ENCODE measurements at regions not wholly inside any gene's neighbourhood (a gene's known extent, or its start where the extent isn't known, plus 50 kb on each side); places are given as distances from the start of the nearest gene placed in this dataset.
A peak's percentile ranks its signal among the peaks of the same experiment; 100 is the strongest.
"Not testable (repeated sequence)": the region's sequence is repeated elsewhere in the genome, so short reads cannot be mapped to it uniquely, and the experiment has no call there.

- Mint-ChIP-seq H3K27me3 (no peaks in the 10 kb centered on the region), H3K4me1 (no peaks in the 10 kb centered on the region), H3K9me3 (peaks cover 0 to 16% (median 2%) of the 10 kb centered on the region in 7 donors), H3K27ac (no peak overlapping the region), H3K4me3 (no peak overlapping the region), H3K36me3 (no peaks in the 10 kb centered on the region)
- peaks cover 0 to 4% of the 10 kb centered on the region in 2 experiments for H3K9me3 ChIP-seq (ENCODE audit: control insufficient read depth in 2 of 2, low read length in 2 of 2)
- H3K27me3 ChIP-seq (ENCODE audit: control insufficient read depth, insufficient read depth, low read length): no peaks in the 10 kb centered on the region
- ATAC-seq (ENCODE audit: low read depth in 2 of 2): no peak
- H3K4me1 ChIP-seq (ENCODE audit: control insufficient read depth, insufficient read depth, low read length, poor library complexity, severe bottlenecking): no peaks in the 10 kb centered on the region
- no peak for DNase-seq
- no peak overlapping the region for H3K27ac ChIP-seq (ENCODE audit: insufficient read depth, low read length, poor library complexity, severe bottlenecking)
- no peaks in the 10 kb centered on the region for H3K36me3 ChIP-seq (ENCODE audit: control insufficient read depth, insufficient read depth, low read length)
- no peak overlapping the region for H3K4me3 ChIP-seq (ENCODE audit: low read depth, low read length)
These were observed 124.8 kb downstream of the TPBG start for GRCh38 chr6:82488403-82488802.

- no peak overlapping the region for H3K4me3 ChIP-seq (ENCODE audit: low read depth, low read length)
- no peak for DNase-seq
- no peaks in the 10 kb centered on the region for H3K27me3 ChIP-seq (ENCODE audit: control insufficient read depth, insufficient read depth, low read length)
- no peaks in the 10 kb centered on the region for H3K36me3 ChIP-seq (ENCODE audit: control insufficient read depth, insufficient read depth, low read length)
- Mint-ChIP-seq H3K4me3 (no peak overlapping the region), H3K36me3 (no peaks in the 10 kb centered on the region), H3K9me3 (peaks cover 0 to 5% (median 1%) of the 10 kb centered on the region in 7 donors), H3K27me3 (no peaks in the 10 kb centered on the region), H3K4me1 (no peaks in the 10 kb centered on the region), H3K27ac (no peak overlapping the region)
- peaks cover 0 to 2% of the 10 kb centered on the region in 2 experiments for H3K9me3 ChIP-seq (ENCODE audit: control insufficient read depth in 2 of 2, low read length in 2 of 2)
- no peak overlapping the region for H3K27ac ChIP-seq (ENCODE audit: insufficient read depth, low read length, poor library complexity, severe bottlenecking)
- no peak for ATAC-seq (ENCODE audit: low read depth in 2 of 2)
- no peaks in the 10 kb centered on the region for H3K4me1 ChIP-seq (ENCODE audit: control insufficient read depth, insufficient read depth, low read length, poor library complexity, severe bottlenecking)
These were observed 128.5 kb downstream of the TPBG start for GRCh38 chr6:82492134-82492533.

- ATAC-seq (ENCODE audit: low read depth in 2 of 2): no peak
- Mint-ChIP-seq H3K27me3 (no peaks in the 10 kb centered on the region), H3K36me3 (no peaks in the 10 kb centered on the region), H3K4me3 (no peak overlapping the region), H3K27ac (no peak overlapping the region), H3K9me3 (peaks cover 0 to 5% (median 1%) of the 10 kb centered on the region in 7 donors), H3K4me1 (no peaks in the 10 kb centered on the region)
- Histone ChIP-seq H3K27ac (ENCODE audit: insufficient read depth, low read length, poor library complexity, severe bottlenecking) (no peak overlapping the region), H3K4me1 (ENCODE audit: control insufficient read depth, insufficient read depth, low read length, poor library complexity, severe bottlenecking) (no peaks in the 10 kb centered on the region), H3K27me3 (ENCODE audit: control insufficient read depth, insufficient read depth, low read length) (no peaks in the 10 kb centered on the region), H3K4me3 (ENCODE audit: low read depth, low read length) (no peak overlapping the region), H3K36me3 (ENCODE audit: control insufficient read depth, insufficient read depth, low read length) (no peaks in the 10 kb centered on the region), H3K9me3 (ENCODE audit: control insufficient read depth in 2 of 2, low read length in 2 of 2) (no peaks in the 10 kb centered on the region)
- no peak for DNase-seq
These were observed 129.8 kb downstream of the TPBG start for GRCh38 chr6:82493467-82493866.

- no peak overlapping the region for H3K27ac Mint-ChIP-seq
- H3K27me3 Mint-ChIP-seq: no peaks in the 10 kb centered on the region
- ATAC-seq (ENCODE audit: low read depth in 2 of 2) (no peak), DNase-seq (no peak)
- H3K4me1 Mint-ChIP-seq: no peaks in the 10 kb centered on the region
- H3K9me3 Mint-ChIP-seq: peaks cover 0 to 6% (median 1%) of the 10 kb centered on the region in 7 donors
- Histone ChIP-seq H3K4me3 (ENCODE audit: low read depth, low read length) (no peak overlapping the region), H3K4me1 (ENCODE audit: control insufficient read depth, insufficient read depth, low read length, poor library complexity, severe bottlenecking) (no peaks in the 10 kb centered on the region), H3K27ac (ENCODE audit: insufficient read depth, low read length, poor library complexity, severe bottlenecking) (no peak overlapping the region), H3K9me3 (ENCODE audit: control insufficient read depth in 2 of 2, low read length in 2 of 2) (no peaks in the 10 kb centered on the region), H3K27me3 (ENCODE audit: control insufficient read depth, insufficient read depth, low read length) (no peaks in the 10 kb centered on the region), H3K36me3 (ENCODE audit: control insufficient read depth, insufficient read depth, low read length) (no peaks in the 10 kb centered on the region)
- H3K4me3 Mint-ChIP-seq: no peak overlapping the region
- H3K36me3 Mint-ChIP-seq: no peaks in the 10 kb centered on the region
These were observed 130.8 kb downstream of the TPBG start for GRCh38 chr6:82494367-82494766.

- H3K36me3 Mint-ChIP-seq; H3K27ac ChIP-seq (ENCODE audit: insufficient read depth, low read length, poor library complexity, severe bottlenecking); H3K27me3 Mint-ChIP-seq; H3K36me3 ChIP-seq (ENCODE audit: control insufficient read depth, insufficient read depth, low read length); H3K9me3 ChIP-seq (ENCODE audit: control insufficient read depth in 2 of 2, low read length in 2 of 2); H3K27me3 ChIP-seq (ENCODE audit: control insufficient read depth, insufficient read depth, low read length); H3K4me1 Mint-ChIP-seq; H3K9me3 Mint-ChIP-seq; H3K4me1 ChIP-seq (ENCODE audit: control insufficient read depth, insufficient read depth, low read length, poor library complexity, severe bottlenecking); H3K4me3 ChIP-seq (ENCODE audit: low read depth, low read length); H3K4me3 Mint-ChIP-seq; ATAC-seq (ENCODE audit: low read depth in 2 of 2); DNase-seq: not testable (repeated sequence)
- H3K27ac Mint-ChIP-seq: peak overlapping the region in 1 of 3 donors; percentile 6
These were observed 138.3 kb downstream of the TPBG start for GRCh38 chr6:82501901-82502300.

- H3K36me3 Mint-ChIP-seq: no peaks in the 10 kb centered on the region
- DNase-seq: no peak
- no peak overlapping the region for H3K27ac Mint-ChIP-seq
- H3K4me3 ChIP-seq (ENCODE audit: low read depth, low read length): no peak overlapping the region
- H3K4me3 Mint-ChIP-seq: no peak overlapping the region
- H3K9me3 ChIP-seq (ENCODE audit: control insufficient read depth in 2 of 2, low read length in 2 of 2): no peaks in the 10 kb centered on the region
- no peaks in the 10 kb centered on the region for H3K27me3 ChIP-seq (ENCODE audit: control insufficient read depth, insufficient read depth, low read length)
- ATAC-seq (ENCODE audit: low read depth in 2 of 2): no peak
- peaks cover 0 to 7% (median 0%) of the 10 kb centered on the region in 7 donors for H3K9me3 Mint-ChIP-seq
- H3K4me1 ChIP-seq (ENCODE audit: control insufficient read depth, insufficient read depth, low read length, poor library complexity, severe bottlenecking): no peaks in the 10 kb centered on the region
- no peaks in the 10 kb centered on the region for H3K4me1 Mint-ChIP-seq
- H3K27ac ChIP-seq (ENCODE audit: insufficient read depth, low read length, poor library complexity, severe bottlenecking): no peak overlapping the region
- H3K36me3 ChIP-seq (ENCODE audit: control insufficient read depth, insufficient read depth, low read length): no peaks in the 10 kb centered on the region
- no peaks in the 10 kb centered on the region for H3K27me3 Mint-ChIP-seq
These were observed 142.9 kb downstream of the TPBG start for GRCh38 chr6:82506526-82506925.

- Mint-ChIP-seq H3K27me3 (no peaks in the 10 kb centered on the region), H3K9me3 (peaks cover 0 to 7% (median 0%) of the 10 kb centered on the region in 7 donors), H3K27ac (no peak overlapping the region), H3K4me1 (no peaks in the 10 kb centered on the region), H3K4me3 (no peak overlapping the region), H3K36me3 (no peaks in the 10 kb centered on the region)
- DNase-seq: peak in 1 of 3 donors; percentile 15
- ATAC-seq (ENCODE audit: low read depth in 2 of 2): no peak
- Histone ChIP-seq H3K4me3 (ENCODE audit: low read depth, low read length) (no peak overlapping the region), H3K4me1 (ENCODE audit: control insufficient read depth, insufficient read depth, low read length, poor library complexity, severe bottlenecking) (no peaks in the 10 kb centered on the region), H3K36me3 (ENCODE audit: control insufficient read depth, insufficient read depth, low read length) (no peaks in the 10 kb centered on the region), H3K27me3 (ENCODE audit: control insufficient read depth, insufficient read depth, low read length) (no peaks in the 10 kb centered on the region), H3K27ac (ENCODE audit: insufficient read depth, low read length, poor library complexity, severe bottlenecking) (no peak overlapping the region), H3K9me3 (ENCODE audit: control insufficient read depth in 2 of 2, low read length in 2 of 2) (no peaks in the 10 kb centered on the region)
These were observed 143.5 kb downstream of the TPBG start for GRCh38 chr6:82507112-82507511.

- peaks cover 0 to 13% (median 11%) of the 10 kb centered on the region in 7 donors for H3K9me3 Mint-ChIP-seq
- H3K27ac ChIP-seq (ENCODE audit: insufficient read depth, low read length, poor library complexity, severe bottlenecking): no peak overlapping the region
- no peaks in the 10 kb centered on the region for H3K4me1 ChIP-seq (ENCODE audit: control insufficient read depth, insufficient read depth, low read length, poor library complexity, severe bottlenecking)
- no peak overlapping the region for H3K27ac Mint-ChIP-seq
- ATAC-seq (ENCODE audit: low read depth in 2 of 2) (no peak), DNase-seq (no peak)
- no peaks in the 10 kb centered on the region for H3K36me3 Mint-ChIP-seq
- no peaks in the 10 kb centered on the region for H3K27me3 ChIP-seq (ENCODE audit: control insufficient read depth, insufficient read depth, low read length)
- H3K4me3 Mint-ChIP-seq: no peak overlapping the region
- H3K4me1 Mint-ChIP-seq: no peaks in the 10 kb centered on the region
- no peaks in the 10 kb centered on the region for H3K9me3 ChIP-seq (ENCODE audit: control insufficient read depth in 2 of 2, low read length in 2 of 2)
- H3K36me3 ChIP-seq (ENCODE audit: control insufficient read depth, insufficient read depth, low read length): no peaks in the 10 kb centered on the region
- H3K4me3 ChIP-seq (ENCODE audit: low read depth, low read length): no peak overlapping the region
- no peaks in the 10 kb centered on the region for H3K27me3 Mint-ChIP-seq
These were observed 147.9 kb downstream of the TPBG start for GRCh38 chr6:82511546-82511945.
